Renal pelvis (tissue), 1 donor: ENCODE measurements at regions not wholly inside any gene's neighbourhood (a gene's known extent, or its start where the extent isn't known, plus 50 kb on each side); places are given as distances from the start of the nearest gene placed in this dataset.

Source experiments
- DNase-seq: peaks from one replicate; pipeline ENCODE4 v3.0.0-alpha.2; 2013

DNA sequence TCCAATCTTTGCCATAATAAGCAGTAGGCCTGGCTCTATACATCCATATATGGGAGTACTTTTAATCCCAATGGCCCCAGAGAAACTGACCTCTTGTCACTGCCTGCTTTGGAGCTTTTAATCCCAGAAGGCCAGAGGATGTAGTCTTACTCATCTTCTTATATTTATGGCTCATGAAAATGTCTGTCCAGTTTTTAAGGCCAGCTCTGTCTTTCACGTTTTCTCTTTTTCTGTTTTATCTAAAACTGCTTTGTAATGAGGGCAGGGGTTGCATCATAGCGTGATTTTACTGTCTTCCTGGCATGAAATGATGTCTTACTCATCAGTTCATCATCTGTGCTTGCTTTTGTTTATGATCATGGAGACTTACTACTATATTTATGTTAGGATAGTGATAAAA lies 1094.9 kb downstream of the MAT2B start:
- no peak for DNase-seq

DNA sequence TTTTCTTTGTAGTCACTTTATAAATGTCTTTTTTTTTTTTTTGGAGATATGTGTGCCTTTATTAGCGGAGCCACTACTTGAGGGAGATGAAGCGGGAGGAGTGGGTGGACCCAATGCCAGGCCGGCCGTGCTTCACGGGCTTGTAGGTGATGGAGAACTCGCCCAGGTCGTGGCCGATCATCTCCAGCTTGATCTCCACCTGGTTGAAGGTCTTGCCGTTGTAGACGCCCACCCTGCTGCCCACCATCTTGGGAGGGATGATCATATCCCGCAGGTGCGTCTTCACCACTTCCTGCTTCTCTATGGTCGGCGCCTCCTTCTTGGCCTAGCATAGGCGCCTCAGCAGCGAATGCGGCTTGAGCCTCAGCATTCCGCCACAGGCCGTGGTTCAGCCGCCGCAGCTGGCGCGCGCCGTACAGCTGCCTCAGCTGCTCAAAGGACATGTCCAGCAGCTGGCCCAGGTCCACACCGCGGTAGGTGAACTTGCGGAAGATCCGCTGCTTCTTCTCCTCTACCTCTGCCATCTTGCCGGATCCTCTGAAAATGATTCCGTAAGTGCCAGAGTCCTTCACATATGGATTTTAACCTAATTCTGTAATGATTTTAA lies 1095.6 kb downstream of the MAT2B start:
- no peak for DNase-seq

GRCh38 chr5:164608507-164608906 lies 1103.1 kb downstream of the MAT2B start:
- DNase-seq = no peak

- no peak for DNase-seq
Observed at GRCh38 chr5:164610374-164610773, 1105.0 kb downstream of the MAT2B start.

- no peak for DNase-seq
Observed at GRCh38 chr5:164614707-164615106, 1109.3 kb downstream of the MAT2B start.

GRCh38 chr5:164617290-164617689 lies 1111.9 kb downstream of the MAT2B start:
- no peak for DNase-seq

DNA sequence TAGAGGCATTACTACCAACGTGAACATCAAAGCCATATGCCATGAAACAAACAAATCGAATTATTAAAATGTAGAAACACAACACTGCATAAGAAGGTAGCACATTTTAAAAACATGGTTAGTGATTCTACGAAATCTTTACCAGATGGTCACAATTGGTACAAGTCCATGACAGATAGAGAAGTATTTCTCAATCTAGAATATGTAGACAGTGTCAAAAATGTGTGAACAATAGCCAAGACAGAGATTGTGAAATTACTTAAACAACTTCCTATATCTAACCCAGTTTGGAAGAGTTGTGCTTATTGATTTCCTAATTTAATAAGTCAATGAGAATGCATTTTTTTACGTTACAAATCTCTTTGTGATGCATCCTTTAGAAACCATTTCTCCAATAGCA lies 1121.6 kb downstream of the MAT2B start:
- no peak for DNase-seq

- peak; percentile 5 for DNase-seq
Observed at GRCh38 chr5:164636456-164636855, 1131.0 kb downstream of the MAT2B start.

GRCh38 chr5:164637931-164638521 lies 1132.6 kb downstream of the MAT2B start:
- no peak for DNase-seq

DNA sequence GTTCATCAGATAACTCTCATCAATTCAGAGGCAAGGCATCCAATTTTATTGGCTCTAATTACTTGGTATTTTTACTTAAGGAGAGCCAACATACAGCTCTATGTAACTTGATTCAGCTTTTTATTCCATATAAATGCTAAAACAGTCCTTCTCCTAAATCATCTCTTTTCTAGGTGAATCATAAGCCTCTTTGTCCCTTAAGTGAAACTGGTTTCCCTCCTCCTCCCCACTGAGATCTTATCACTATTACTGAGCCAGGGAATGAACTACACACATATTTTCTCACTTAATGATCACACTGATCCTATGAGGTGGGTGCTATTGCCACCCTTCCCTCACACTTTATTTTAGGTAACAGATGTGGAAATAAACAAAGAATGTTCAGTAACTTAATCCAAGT lies 1143.8 kb downstream of the MAT2B start:
- DNase-seq = no peak

DNA sequence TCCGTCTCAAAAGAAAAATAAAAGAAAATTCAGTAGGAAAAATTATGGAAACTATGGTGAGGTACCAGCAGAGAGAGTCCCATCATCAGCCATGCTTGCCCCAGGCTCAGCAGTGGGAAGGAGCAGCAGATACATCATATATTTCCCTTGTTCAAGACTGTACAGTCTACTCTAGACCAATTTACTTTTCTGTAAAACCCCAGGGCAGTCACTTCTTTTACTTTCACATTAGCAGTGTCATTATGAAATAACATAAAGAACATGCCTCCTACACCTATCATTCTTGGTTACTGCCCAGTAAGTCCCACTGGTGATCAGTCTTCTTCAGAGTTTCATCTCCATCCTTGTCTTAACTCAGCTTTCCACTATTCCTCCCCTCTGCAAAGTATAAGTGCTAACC lies 1145.0 kb downstream of the MAT2B start:
- DNase-seq = no peak

DNA sequence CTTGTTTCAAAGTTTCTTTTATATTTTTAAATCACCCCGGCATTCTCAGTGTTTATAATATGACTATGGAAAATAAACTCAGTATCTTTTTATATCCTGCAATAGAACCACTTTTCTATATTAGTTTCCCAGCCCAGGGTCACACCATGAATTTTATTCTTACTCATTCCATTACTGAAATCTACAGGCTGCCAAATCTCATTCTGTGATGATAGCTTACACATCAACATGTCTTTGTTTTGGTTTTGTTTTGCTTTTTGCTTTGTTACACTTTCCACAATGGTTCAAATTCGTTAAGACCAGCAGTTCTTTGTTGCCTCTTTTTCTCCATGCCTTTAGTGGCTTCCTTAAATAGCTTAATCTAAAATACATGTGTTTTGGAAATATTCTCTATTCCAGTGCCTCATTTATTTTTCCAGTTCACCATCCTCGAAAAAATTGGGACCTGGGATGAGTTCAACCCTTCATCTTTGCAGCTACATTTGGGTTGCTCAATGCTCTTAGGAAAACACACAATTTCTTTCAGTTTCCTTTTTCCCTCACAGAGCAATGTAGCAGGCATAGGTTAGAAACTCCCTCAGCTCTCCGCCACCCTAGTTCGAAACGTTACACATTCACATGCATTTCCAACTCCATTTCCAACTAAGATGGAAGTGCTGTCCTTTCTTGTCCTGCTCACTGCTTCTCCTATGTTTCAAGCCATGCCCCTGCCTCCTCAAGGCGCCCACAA lies 1146.3 kb downstream of the MAT2B start:
- no peak for DNase-seq

DNA sequence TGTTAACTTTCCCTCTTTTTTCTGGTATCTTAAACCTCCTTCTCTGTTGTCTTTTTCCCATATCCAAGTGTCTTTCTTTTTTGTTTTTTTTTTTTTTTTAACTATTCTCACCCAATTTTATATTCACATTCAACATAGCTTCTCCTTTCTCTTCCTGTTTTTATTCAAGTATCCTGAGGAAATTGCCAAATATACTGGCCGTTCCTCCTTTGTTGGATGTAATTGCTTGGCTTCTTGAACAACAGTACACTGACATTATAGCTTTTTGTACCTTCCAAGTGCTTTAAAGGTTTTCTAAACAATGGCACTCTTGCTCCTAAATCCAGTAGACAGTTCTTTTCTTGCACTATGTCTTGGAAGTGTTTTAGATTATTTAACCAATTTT lies 1146.8 kb downstream of the MAT2B start:
- no peak for DNase-seq

GRCh38 chr5:164663198-164663989 lies 1158.0 kb downstream of the MAT2B start:
- peak; percentile 29 for DNase-seq

GRCh38 chr5:164671640-164672039 lies 1166.2 kb downstream of the MAT2B start:
- DNase-seq = no peak

DNA sequence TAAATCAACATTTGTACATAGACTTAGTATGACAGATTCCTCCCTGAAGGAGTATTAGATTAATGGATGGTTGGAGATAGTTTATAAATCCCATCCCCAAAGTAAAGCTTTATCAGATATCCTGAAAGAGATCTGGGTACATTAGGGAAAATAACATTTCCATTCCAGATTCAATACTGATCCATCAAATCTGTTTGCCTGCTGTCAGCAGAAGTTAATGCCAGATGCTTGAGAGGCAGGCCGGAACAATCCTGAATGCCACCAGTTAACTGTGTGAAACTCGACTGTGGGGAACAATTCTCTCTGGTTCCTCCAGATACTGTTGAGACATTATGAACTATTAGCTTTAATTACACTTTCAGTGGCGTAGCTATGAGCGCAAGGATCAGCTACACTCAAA lies 1166.8 kb downstream of the MAT2B start:
- DNase-seq = no peak

- DNase-seq = no peak
Observed at GRCh38 chr5:164672931-164673694, 1167.7 kb downstream of the MAT2B start.

DNA sequence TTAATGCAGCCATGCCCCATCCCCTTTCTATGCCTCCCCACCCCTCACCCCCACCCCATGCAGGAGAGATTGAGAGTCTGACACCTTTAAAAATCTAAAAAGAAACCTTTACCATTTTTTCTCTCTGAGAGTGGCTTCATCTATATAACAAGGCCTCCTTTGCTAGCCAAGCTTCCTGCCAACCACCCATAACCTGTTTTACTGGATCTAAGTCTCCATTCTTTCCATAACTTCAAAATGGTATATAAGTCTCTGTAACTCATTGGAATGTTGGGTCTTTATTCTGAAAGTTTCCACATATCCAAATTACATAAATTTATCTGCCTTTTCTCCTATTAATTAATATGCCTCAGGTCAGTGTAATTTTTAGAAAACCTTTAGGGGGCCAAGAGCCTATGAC lies 1174.0 kb downstream of the MAT2B start:
- no peak for DNase-seq

- no peak for DNase-seq
Observed at GRCh38 chr5:164680216-164680615, 1174.8 kb downstream of the MAT2B start.

- DNase-seq = no peak
Observed at GRCh38 chr5:164680812-164681520, 1175.5 kb downstream of the MAT2B start.

- no peak for DNase-seq
Observed at GRCh38 chr5:164687391-164687790, 1182.0 kb downstream of the MAT2B start.
